ENCODE measurements at regions not wholly inside any gene's neighbourhood (a gene's known extent, or its start where the extent isn't known, plus 50 kb on each side); places are given as distances from the start of the nearest gene placed in this dataset.
A peak's percentile ranks its signal among the peaks of the same experiment; 100 is the strongest.
"Not testable (repeated sequence)": the region's sequence is repeated elsewhere in the genome, so short reads cannot be mapped to it uniquely, and the experiment has no call there.

DNA sequence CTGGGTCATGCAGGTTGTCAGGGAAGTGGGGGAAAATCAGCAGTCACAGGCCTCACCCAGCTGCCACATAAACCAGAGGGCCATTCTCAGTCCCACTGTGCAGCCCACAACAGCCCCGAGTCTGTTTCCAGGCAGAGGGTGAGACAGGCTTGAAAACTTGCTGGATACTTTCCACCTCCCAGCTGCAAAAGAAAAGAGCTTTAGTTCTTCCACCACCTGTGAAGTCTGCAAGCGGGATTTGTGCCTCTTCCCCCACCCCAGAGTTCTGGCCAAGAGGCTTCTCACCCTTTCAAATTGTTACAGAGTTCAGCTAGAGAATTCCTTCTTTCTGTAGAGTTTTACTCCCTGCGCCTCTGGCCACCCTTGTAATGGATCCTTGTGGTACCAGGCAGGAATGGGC is 115.5 kb upstream of the ZDHHC15 start:
- no peaks in the 10 kb centered on the region for H3K36me3 ChIP-seq
- no peaks in the 10 kb centered on the region for H3K4me1 ChIP-seq
- H3K27ac ChIP-seq: no peak overlapping the region
- TF ChIP-seq, protein P1, sequence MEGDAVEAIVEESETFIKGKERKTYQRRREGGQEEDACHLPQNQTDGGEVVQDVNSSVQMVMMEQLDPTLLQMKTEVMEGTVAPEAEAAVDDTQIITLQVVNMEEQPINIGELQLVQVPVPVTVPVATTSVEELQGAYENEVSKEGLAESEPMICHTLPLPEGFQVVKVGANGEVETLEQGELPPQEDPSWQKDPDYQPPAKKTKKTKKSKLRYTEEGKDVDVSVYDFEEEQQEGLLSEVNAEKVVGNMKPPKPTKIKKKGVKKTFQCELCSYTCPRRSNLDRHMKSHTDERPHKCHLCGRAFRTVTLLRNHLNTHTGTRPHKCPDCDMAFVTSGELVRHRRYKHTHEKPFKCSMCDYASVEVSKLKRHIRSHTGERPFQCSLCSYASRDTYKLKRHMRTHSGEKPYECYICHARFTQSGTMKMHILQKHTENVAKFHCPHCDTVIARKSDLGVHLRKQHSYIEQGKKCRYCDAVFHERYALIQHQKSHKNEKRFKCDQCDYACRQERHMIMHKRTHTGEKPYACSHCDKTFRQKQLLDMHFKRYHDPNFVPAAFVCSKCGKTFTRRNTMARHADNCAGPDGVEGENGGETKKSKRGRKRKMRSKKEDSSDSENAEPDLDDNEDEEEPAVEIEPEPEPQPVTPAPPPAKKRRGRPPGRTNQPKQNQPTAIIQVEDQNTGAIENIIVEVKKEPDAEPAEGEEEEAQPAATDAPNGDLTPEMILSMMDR (IDR thresholded peaks at IDR 0.05): no peak
- intact Hi-C loops (cut with DNase I): no loop called here
- no peaks in the 10 kb centered on the region for H3K9me3 ChIP-seq
- no peak overlapping the region for H3K4me3 ChIP-seq
- no peak for ATAC-seq
- DNase-seq: no peak
- H3K27me3 ChIP-seq: no peaks in the 10 kb centered on the region

DNA sequence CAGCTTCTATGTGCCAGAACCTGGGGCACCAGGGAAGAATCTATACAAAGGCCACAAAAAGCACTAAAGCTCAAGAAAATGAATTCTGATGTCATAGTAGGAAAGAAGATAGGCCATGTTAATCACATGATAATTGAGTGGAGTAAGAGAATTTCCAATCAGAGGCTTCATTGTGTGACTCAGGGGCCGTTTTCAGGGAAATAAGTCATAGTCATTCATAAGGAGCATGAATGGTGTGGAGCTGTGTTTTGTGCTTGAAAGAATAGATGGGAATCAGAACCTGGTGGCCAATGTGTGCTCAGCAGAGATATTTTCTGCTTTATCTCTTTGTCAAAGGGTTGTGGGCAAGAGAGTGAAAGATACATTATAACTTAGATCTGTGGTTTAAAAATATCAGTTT is 102.4 kb upstream of the ZDHHC15 start:
- Histone ChIP-seq H3K36me3 (no peaks in the 10 kb centered on the region), H3K4me1 (no peaks in the 10 kb centered on the region), H3K9me3 (no peaks in the 10 kb centered on the region), H3K27me3 (no peaks in the 10 kb centered on the region), H3K4me3 (no peak overlapping the region), H3K27ac (no peak overlapping the region)
- TF ChIP-seq, protein P1 (IDR thresholded peaks at IDR 0.05): no peak
- no peak for DNase-seq
- intact Hi-C loops (cut with DNase I): no loop called here
- ATAC-seq: no peak

DNA sequence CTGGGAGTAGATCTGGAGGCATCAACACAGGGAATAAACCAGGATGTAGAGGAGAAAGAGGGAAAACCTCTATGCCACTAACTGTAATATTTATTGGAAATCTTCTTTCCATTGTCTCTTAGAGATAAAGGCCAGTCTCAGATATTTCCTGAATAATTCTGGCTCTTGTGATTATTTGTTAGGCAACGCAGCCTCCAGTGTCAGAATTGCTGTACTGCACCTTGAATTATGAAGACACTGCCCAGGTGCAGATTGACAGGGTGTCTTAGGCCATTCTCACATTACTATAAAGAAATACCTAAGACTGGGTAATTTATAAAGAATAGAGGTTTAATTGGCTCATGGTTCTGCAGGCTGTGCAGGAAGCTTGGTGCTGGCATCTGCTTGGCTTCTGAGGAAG is 100.7 kb upstream of the ZDHHC15 start:
- ATAC-seq (no peak), DNase-seq (no peak)
- Histone ChIP-seq H3K27ac (no peak overlapping the region), H3K4me1 (no peaks in the 10 kb centered on the region), H3K4me3 (no peak overlapping the region), H3K27me3 (no peaks in the 10 kb centered on the region), H3K9me3 (no peaks in the 10 kb centered on the region), H3K36me3 (no peaks in the 10 kb centered on the region)
- intact Hi-C loops (cut with DNase I): no loop called here
- TF ChIP-seq, protein P1 (IDR thresholded peaks at IDR 0.05): peak; percentile 21

DNA sequence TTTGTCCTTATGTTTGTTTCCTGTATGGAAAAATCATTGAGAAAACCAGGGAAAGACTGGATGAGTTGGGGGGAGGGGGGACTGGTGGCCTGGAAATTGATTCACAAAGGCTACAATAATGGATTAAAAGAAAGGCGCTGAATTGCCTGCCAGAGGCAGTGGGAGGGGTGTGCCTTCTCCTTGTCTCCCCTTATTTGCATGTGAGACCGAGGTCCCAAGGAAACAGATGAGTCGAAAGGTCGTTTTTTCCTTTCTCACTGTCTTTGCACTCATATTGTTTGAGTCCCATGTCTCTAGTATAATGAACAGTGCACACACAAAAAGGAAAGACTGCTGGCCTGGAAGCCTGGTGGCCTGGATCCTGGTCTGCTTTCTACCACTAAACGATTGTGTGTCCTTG is 86.6 kb upstream of the ZDHHC15 start:
- no peak for ATAC-seq
- intact Hi-C loops (cut with DNase I): no loop called here

DNA sequence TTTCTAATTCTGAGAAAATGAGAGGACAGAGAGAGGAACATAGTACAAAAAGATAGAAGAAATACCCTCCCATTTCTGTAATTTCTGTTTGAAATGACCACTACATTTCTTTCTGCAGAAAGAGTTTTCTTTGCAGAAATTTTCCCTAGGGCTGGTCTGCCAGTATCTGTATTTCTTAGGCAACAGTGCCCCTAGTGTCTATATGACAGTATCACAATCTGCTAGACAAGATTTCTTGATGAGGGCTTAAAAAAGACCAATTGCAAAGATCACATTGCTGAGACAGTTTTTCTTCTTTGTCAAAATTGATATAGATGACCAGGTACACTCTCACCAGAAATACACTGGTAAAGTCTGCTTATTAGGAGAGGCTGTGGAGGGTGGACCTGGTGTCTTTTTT is 81.0 kb upstream of the ZDHHC15 start:
- intact Hi-C loops (cut with DNase I): no loop called here
- ATAC-seq: peak; percentile 50
- no peak overlapping the region for H3K4me3 ChIP-seq
- TF ChIP-seq, protein P1 (IDR thresholded peaks at IDR 0.05): peak; percentile 63
- no peaks in the 10 kb centered on the region for H3K9me3 ChIP-seq
- no peaks in the 10 kb centered on the region for H3K36me3 ChIP-seq
- no peak for DNase-seq
- H3K27me3 ChIP-seq: no peaks in the 10 kb centered on the region
- H3K4me1 ChIP-seq: no peaks in the 10 kb centered on the region
- H3K27ac ChIP-seq: no peak overlapping the region

More for the DNA sequence above, 86.6 kb upstream of the ZDHHC15 start:
- H3K27me3 ChIP-seq: no peaks in the 10 kb centered on the region
- H3K4me3 ChIP-seq: no peak overlapping the region
- TF ChIP-seq, protein P1 (IDR thresholded peaks at IDR 0.05): no peak
- no peaks in the 10 kb centered on the region for H3K36me3 ChIP-seq
- H3K27ac ChIP-seq: no peak overlapping the region
- DNase-seq: no peak
- H3K9me3 ChIP-seq: no peaks in the 10 kb centered on the region
- H3K4me1 ChIP-seq: no peaks in the 10 kb centered on the region

DNA sequence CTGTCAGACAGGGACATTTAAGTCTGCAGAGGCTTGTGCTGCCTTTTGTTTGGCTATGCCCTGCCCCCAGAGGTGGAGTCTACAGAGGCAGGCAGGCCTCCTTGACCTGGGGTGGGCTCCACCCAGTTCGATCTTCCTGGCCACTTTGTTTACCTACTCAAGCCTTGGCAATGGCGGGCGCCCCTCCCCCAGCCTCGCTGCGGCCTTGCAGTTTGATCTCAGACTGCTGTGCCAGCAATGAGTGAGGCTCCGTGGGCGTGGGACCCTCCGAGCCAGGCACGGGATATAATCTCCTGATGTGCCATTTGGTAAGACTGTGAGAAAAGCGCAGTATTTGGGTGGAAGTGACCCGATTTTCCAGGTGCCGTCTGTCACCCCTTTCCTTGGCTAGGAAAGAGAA is 79.2 kb upstream of the ZDHHC15 start:
- not testable (repeated sequence) for H3K27me3 ChIP-seq

More for the DNA sequence above, 79.2 kb upstream of the ZDHHC15 start:
- H3K4me1 ChIP-seq; H3K9me3 ChIP-seq; H3K36me3 ChIP-seq; H3K4me3 ChIP-seq; ATAC-seq; H3K27ac ChIP-seq; intact Hi-C loops (cut with DNase I); DNase-seq: not testable (repeated sequence)
